ENCODE measurements at regions not wholly inside any gene's neighbourhood (a gene's known extent, or its start where the extent isn't known, plus 50 kb on each side); places are given as distances from the start of the nearest gene placed in this dataset.
A peak's percentile ranks its signal among the peaks of the same experiment; 100 is the strongest.

DNA sequence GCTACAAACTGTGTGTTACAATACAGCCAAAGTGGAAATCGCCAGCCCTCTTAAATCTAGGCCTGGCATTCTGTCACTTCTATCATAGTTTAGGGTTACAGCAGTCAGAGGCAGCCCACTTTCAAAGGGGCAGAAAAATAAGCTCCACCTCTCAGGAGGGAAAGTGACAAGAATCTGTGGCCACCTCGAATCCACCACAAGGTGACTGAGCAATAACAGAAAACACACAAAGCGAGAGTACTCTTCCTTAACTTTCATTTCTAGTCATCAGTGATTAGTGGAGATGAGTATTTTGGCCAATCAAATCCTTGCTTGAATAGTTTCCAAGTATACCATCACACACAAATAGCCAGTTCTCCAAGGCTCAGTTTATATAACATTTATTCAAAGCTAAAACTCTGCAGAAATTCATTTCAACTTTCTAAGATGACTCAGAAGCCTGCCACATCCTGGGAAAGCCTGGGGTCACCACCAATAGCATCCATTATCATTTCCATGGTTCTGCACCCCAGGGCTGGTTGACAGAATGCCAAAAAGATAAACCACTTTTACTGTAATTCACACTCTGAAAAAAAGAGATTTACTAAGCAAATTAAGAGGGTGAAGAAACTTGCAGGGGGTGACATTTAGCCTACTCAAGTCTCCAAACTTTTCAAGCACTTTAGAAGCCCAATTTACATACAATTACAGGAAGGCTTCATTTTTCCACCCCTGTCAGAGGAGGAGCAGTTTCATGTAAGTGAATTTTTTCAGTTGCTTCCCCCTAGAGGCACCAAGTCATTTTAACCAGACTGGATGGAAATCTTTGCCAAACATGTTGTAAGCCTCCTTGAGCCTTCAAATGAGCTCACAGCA lies 66.8 kb downstream of the SALL1 start:
- Mint-ChIP-seq H3K27me3 (ENCODE audit: low read depth) (peaks cover 70% of the 10 kb centered on the region), H3K36me3 (no peaks in the 10 kb centered on the region), H3K9me3 (peaks cover 2% of the 10 kb centered on the region), H3K27ac (no peak overlapping the region), H3K4me3 (no peak overlapping the region), H3K4me1 (peaks cover 12% of the 10 kb centered on the region)
- ChIA-PET CTCF (interaction anchor here (0.6 to 1.0 kb wide), 2 partner anchors 14 to 419 kb away, joined by 3 read pairs; no protein-coding TSS in a partner anchor), POLR2A (interaction anchor here (1.0 kb wide), 1 partner anchor 11 kb away, joined by 3 read pairs; no protein-coding TSS in a partner anchor)
- ATAC-seq (peak; percentile 38), DNase-seq (ENCODE audit: low spot score) (no peak)
- TF ChIP-seq TEAD4 (CRISPR knock-in tag; IDR thresholded peaks at IDR 0.05) = no peak
- TF ChIP-seq RELA (CRISPR knock-in tag; IDR thresholded peaks at IDR 0.05; ENCODE audit: borderline replicate concordance) = no peak
- no peak for TF ChIP-seq MYBL2 (CRISPR knock-in tag; IDR thresholded peaks at IDR 0.05)

- Mint-ChIP-seq H3K9me3 (0 out of 2 replicates have a peak, but pooled peaks cover 6% of the 10 kb centered on the region), H3K27ac (no peak overlapping the region), H3K36me3 (no peaks in the 10 kb centered on the region), H3K4me3 (no peak overlapping the region), H3K27me3 (ENCODE audit: low read depth) (peaks cover 9% of the 10 kb centered on the region), H3K4me1 (no peaks in the 10 kb centered on the region)
- TF ChIP-seq OVOL2 (CRISPR knock-in tag; IDR thresholded peaks at IDR 0.05; ENCODE audit: borderline replicate concordance) (no peak), PRRX2 (CRISPR knock-in tag; IDR thresholded peaks at IDR 0.05) (no peak), ZNF263 (CRISPR knock-in tag; IDR thresholded peaks at IDR 0.05; ENCODE audit: low read depth) (no peak), CREB1 (CRISPR knock-in tag; IDR thresholded peaks at IDR 0.05) (no peak), ZNF532 (CRISPR knock-in tag; IDR thresholded peaks at IDR 0.05; ENCODE audit: borderline replicate concordance) (no peak), RORB (CRISPR knock-in tag; IDR thresholded peaks at IDR 0.05) (no peak), ZNF671 (CRISPR knock-in tag; IDR thresholded peaks at IDR 0.05) (no peak), USF2 (CRISPR knock-in tag; IDR thresholded peaks at IDR 0.05) (no peak), JUN (CRISPR knock-in tag; IDR thresholded peaks at IDR 0.05) (no peak), ZNF416 (CRISPR knock-in tag; IDR thresholded peaks at IDR 0.05) (no peak), GTF2I (CRISPR knock-in tag; conservative IDR thresholded peaks at IDR 0.05) (no peak)
- TF ChIP-seq, protein P1, sequence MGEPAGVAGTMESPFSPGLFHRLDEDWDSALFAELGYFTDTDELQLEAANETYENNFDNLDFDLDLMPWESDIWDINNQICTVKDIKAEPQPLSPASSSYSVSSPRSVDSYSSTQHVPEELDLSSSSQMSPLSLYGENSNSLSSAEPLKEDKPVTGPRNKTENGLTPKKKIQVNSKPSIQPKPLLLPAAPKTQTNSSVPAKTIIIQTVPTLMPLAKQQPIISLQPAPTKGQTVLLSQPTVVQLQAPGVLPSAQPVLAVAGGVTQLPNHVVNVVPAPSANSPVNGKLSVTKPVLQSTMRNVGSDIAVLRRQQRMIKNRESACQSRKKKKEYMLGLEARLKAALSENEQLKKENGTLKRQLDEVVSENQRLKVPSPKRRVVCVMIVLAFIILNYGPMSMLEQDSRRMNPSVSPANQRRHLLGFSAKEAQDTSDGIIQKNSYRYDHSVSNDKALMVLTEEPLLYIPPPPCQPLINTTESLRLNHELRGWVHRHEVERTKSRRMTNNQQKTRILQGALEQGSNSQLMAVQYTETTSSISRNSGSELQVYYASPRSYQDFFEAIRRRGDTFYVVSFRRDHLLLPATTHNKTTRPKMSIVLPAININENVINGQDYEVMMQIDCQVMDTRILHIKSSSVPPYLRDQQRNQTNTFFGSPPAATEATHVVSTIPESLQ (CRISPR knock-in tag; IDR thresholded peaks at IDR 0.05) = no peak
- TF ChIP-seq, protein P2, sequence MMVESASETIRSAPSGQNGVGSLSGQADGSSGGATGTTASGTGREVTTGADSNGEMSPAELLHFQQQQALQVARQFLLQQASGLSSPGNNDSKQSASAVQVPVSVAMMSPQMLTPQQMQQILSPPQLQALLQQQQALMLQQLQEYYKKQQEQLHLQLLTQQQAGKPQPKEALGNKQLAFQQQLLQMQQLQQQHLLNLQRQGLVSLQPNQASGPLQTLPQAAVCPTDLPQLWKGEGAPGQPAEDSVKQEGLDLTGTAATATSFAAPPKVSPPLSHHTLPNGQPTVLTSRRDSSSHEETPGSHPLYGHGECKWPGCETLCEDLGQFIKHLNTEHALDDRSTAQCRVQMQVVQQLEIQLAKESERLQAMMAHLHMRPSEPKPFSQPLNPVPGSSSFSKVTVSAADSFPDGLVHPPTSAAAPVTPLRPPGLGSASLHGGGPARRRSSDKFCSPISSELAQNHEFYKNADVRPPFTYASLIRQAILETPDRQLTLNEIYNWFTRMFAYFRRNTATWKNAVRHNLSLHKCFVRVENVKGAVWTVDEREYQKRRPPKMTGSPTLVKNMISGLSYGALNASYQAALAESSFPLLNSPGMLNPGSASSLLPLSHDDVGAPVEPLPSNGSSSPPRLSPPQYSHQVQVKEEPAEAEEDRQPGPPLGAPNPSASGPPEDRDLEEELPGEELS (CRISPR knock-in tag; IDR thresholded peaks at IDR 0.05) = no peak
- TF ChIP-seq, protein P3, sequence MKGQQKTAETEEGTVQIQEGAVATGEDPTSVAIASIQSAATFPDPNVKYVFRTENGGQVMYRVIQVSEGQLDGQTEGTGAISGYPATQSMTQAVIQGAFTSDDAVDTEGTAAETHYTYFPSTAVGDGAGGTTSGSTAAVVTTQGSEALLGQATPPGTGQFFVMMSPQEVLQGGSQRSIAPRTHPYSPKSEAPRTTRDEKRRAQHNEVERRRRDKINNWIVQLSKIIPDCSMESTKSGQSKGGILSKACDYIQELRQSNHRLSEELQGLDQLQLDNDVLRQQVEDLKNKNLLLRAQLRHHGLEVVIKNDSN (CRISPR knock-in tag; IDR thresholded peaks at IDR 0.05) = no peak
- TF ChIP-seq, protein P4, sequence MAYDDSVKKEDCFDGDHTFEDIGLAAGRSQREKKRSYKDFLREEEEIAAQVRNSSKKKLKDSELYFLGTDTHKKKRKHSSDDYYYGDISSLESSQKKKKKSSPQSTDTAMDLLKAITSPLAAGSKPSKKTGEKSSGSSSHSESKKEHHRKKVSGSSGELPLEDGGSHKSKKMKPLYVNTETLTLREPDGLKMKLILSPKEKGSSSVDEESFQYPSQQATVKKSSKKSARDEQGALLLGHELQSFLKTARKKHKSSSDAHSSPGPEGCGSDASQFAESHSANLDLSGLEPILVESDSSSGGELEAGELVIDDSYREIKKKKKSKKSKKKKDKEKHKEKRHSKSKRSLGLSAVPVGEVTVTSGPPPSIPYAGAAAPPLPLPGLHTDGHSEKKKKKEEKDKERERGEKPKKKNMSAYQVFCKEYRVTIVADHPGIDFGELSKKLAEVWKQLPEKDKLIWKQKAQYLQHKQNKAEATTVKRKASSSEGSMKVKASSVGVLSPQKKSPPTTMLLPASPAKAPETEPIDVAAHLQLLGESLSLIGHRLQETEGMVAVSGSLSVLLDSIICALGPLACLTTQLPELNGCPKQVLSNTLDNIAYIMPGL (CRISPR knock-in tag; IDR thresholded peaks at IDR 0.05) = no peak
- ATAC-seq = no peak
- DNase-seq (ENCODE audit: low spot score) = no peak
- ChIA-PET POLR2A (interaction anchor here (0.7 kb wide), 1 partner anchor 43 kb away, joined by 3 read pairs; no protein-coding TSS in a partner anchor), CTCF (no interaction called here)
Measured at GRCh38 chr16:51072591-51072990, 78.5 kb downstream of the SALL1 start.

Measured in WTC11 (cell line).